ENCODE measurements at regions not wholly inside any gene's neighbourhood (a gene's known extent, or its start where the extent isn't known, plus 50 kb on each side); places are given as distances from the start of the nearest gene placed in this dataset.

DNA sequence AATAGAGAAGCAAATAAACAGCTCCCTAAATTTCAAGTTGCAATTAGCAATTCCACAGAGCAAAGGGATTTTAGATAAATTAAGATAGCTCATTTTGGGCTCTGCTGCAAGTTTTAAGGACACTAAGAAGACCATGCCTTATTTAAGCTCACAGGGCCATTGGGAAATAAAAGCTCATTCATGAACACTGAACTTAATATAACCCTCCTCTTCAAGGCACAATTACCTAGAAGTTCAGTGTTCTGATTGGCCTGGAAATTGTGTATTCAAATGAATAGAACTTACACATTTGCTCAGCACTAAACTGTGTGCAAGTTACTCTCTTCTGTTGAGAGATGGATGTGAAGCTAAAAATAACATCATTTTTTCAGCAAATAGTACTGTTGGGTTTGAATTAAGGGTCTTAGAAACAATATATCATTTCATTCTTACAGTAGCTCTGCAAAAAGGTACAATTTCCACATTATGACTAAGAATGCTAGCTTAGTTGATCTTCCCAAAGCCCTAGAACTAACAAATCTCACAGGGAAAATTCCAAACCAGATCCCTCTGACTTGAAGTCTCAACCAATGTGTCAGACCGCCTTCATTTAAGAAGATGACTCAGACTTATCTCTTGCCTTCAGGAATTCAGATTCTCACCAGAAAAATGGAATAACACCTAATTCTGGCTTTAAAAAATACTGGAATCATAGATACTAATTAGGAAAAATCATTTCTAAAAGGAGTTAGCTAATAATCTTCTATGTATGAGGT is 87.4 kb upstream of the LRRC55 start:
- TF ChIP-seq, protein P1, sequence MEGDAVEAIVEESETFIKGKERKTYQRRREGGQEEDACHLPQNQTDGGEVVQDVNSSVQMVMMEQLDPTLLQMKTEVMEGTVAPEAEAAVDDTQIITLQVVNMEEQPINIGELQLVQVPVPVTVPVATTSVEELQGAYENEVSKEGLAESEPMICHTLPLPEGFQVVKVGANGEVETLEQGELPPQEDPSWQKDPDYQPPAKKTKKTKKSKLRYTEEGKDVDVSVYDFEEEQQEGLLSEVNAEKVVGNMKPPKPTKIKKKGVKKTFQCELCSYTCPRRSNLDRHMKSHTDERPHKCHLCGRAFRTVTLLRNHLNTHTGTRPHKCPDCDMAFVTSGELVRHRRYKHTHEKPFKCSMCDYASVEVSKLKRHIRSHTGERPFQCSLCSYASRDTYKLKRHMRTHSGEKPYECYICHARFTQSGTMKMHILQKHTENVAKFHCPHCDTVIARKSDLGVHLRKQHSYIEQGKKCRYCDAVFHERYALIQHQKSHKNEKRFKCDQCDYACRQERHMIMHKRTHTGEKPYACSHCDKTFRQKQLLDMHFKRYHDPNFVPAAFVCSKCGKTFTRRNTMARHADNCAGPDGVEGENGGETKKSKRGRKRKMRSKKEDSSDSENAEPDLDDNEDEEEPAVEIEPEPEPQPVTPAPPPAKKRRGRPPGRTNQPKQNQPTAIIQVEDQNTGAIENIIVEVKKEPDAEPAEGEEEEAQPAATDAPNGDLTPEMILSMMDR (IDR thresholded peaks at IDR 0.05; ENCODE audit: low read depth, low read length, missing input control): no peak
- no peak for TF ChIP-seq FOXA1 (IDR thresholded peaks at IDR 0.05)
- TF ChIP-seq RAD21 (IDR thresholded peaks at IDR 0.05): no peak
- no peak for TF ChIP-seq JUND (IDR thresholded peaks at IDR 0.05)
- no peak for TF ChIP-seq FOXA2 (IDR thresholded peaks at IDR 0.05)
- TF ChIP-seq YY1 (IDR thresholded peaks at IDR 0.05): no peak
